ENCODE measurements at regions not wholly inside any gene's neighbourhood (a gene's known extent, or its start where the extent isn't known, plus 50 kb on each side); places are given as distances from the start of the nearest gene placed in this dataset.
"Not testable (repeated sequence)": the region's sequence is repeated elsewhere in the genome, so short reads cannot be mapped to it uniquely, and the experiment has no call there.

DNA sequence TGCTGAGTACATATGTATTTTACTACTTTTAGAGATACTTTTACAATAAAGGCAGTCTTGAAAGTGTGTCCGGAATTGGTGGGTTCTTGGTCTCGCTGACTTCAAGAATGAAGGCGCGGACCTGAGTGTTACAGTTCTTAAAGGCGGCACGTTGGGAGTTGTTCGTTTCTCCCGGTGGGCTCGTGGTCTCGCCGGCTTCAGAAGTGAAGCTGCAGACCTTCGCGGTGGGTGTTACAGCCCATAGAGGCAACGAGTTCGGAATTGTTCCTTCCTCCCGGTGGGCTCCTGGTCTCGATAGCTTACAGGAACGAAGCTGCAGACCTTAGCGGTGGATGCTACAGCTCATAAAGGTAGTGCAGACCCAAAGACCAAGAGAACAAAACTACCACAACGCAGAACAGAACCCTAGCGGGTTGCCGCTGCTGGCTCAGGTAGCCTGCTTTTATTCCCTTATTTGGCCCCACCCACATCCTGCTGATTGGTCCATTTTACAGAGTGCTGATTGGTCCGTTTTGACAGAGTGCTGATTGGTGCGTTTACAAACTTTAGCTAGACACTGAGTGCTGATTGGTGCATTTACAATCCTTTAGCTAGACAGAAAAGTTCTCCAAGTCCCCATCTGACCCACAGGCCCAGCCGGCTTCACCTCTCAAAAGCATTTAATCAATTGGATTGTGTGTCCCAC, 79.6 kb upstream of the KMT2C start:
- intact Hi-C loops (cut with DNase I); H3K4me1 ChIP-seq (ENCODE audit: control insufficient read depth, insufficient read depth, low read length); H3K9me3 ChIP-seq (ENCODE audit: control insufficient read depth, low read length); DNase-seq; H3K4me3 ChIP-seq (ENCODE audit: low read length); ATAC-seq; H3K27ac ChIP-seq (ENCODE audit: low read length); H3K27me3 ChIP-seq (ENCODE audit: control insufficient read depth, insufficient read depth): not testable (repeated sequence)
- whole genome bisulfite sequencing = 87% methylated on average over 25 of the region's 25 CpGs

GRCh38 chr7:152514771-152515105, 78.9 kb upstream of the KMT2C start:
- ATAC-seq = no peak
- DNase-seq = no peak
- H3K27me3 ChIP-seq (ENCODE audit: control insufficient read depth, insufficient read depth) = no peaks in the 10 kb centered on the region
- no peaks in the 10 kb centered on the region for H3K9me3 ChIP-seq (ENCODE audit: control insufficient read depth, low read length)
- no peak overlapping the region for H3K4me3 ChIP-seq (ENCODE audit: low read length)
- WGBS = 90% methylated on average over 14 of the region's 14 CpGs
- intact Hi-C loops (cut with DNase I) = no loop called here
- H3K4me1 ChIP-seq (ENCODE audit: control insufficient read depth, insufficient read depth, low read length) = no peaks in the 10 kb centered on the region
- no peak overlapping the region for H3K27ac ChIP-seq (ENCODE audit: low read length)

DNA sequence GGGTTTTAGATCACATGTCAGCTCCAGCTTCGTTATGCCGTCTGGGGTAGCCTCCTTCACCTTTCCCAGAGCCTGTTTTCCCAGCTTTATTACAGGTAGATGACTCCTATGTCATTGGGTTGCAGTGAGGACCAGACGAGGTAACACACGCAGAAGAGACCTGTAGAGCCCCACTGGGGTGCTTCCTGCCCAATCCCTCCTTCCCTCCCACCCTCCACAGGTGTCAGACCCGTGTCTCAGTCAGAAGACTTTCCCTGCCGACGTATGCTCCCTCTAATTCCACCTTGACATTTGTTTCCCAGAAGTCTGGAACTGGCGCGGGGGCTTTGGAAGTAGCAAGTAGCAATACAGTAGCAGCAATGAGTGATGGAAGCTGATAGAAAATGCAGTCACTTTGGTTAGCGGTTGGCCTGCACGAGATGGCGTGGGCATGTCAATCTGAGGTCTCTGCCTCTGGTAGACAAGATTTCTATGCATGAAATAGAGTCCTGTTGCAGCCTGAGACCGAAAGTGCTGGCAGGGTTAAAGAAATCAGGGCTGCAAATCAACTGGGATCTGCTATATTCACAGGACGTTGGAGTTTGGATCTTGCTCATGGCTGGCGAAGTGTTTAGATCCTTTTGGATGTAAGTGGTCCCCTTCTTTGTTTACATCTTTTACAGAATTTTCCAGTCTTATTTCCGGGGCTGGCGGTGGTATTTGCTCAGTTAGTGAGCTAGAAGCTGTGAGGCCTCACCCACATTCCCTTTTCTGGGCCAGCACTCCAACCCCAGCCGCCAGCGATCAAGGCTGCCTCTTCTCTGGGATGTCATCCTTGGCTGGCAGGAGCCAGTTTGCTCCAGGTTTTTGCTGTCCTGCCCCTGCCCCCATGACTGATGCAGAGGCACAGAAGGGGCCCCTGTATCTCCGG, 78.3 kb upstream of the KMT2C start:
- ATAC-seq (no peak), DNase-seq (no peak)
- Histone ChIP-seq H3K27ac (ENCODE audit: low read length) (no peak overlapping the region), H3K27me3 (ENCODE audit: control insufficient read depth, insufficient read depth) (no peaks in the 10 kb centered on the region), H3K4me1 (ENCODE audit: control insufficient read depth, insufficient read depth, low read length) (no peaks in the 10 kb centered on the region), H3K9me3 (ENCODE audit: control insufficient read depth, low read length) (no peaks in the 10 kb centered on the region), H3K4me3 (ENCODE audit: low read length) (no peak overlapping the region)
- intact Hi-C loops (cut with DNase I) = no loop called here
- 76% methylated on average over 20 of the region's 20 CpGs for WGBS

- intact Hi-C loops (cut with DNase I) = no loop called here
- no peak overlapping the region for H3K27ac ChIP-seq (ENCODE audit: low read length)
- no peaks in the 10 kb centered on the region for H3K4me1 ChIP-seq (ENCODE audit: control insufficient read depth, insufficient read depth, low read length)
- 52% methylated on average over 5 of the region's 5 CpGs for WGBS
- H3K9me3 ChIP-seq (ENCODE audit: control insufficient read depth, low read length) = no peaks in the 10 kb centered on the region
- DNase-seq = no peak
- H3K27me3 ChIP-seq (ENCODE audit: control insufficient read depth, insufficient read depth) = no peaks in the 10 kb centered on the region
- ATAC-seq = no peak
- no peak overlapping the region for H3K4me3 ChIP-seq (ENCODE audit: low read length)
Measured at GRCh38 chr7:152512706-152513105, 76.9 kb upstream of the KMT2C start.

DNA sequence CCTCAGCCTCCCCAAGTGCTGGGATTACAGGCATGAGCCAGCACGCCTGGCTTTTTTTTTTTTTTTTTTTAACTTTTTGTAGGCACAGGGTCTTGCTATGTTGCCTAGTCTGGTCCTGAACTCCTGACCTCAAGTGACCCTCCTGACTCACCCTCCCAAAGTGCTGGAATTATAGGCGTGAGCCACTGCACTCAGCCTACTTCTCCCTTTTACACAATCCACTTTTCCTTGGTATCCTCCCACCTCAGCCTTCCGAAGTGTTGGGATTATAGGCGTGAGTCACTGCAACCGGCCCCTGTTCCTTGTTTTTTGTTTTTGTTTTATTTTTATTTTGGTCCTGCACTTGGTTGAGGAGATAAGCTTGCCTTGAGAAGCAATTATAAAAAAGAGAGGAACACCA, 75.9 kb upstream of the KMT2C start:
- no peak overlapping the region for H3K27ac ChIP-seq (ENCODE audit: low read length)
- H3K4me3 ChIP-seq (ENCODE audit: low read length) = no peak overlapping the region
- H3K4me1 ChIP-seq (ENCODE audit: control insufficient read depth, insufficient read depth, low read length) = no peaks in the 10 kb centered on the region
- no peaks in the 10 kb centered on the region for H3K9me3 ChIP-seq (ENCODE audit: control insufficient read depth, low read length)
- H3K27me3 ChIP-seq (ENCODE audit: control insufficient read depth, insufficient read depth) = no peaks in the 10 kb centered on the region
- WGBS = 70% methylated on average over 5 of the region's 5 CpGs
- intact Hi-C loops (cut with DNase I) = no loop called here
- ATAC-seq (no peak), DNase-seq (no peak)

- Histone ChIP-seq H3K4me1 (ENCODE audit: control insufficient read depth, insufficient read depth, low read length) (no peaks in the 10 kb centered on the region), H3K27ac (ENCODE audit: low read length) (no peak overlapping the region), H3K9me3 (ENCODE audit: control insufficient read depth, low read length) (no peaks in the 10 kb centered on the region), H3K27me3 (ENCODE audit: control insufficient read depth, insufficient read depth) (no peaks in the 10 kb centered on the region), H3K4me3 (ENCODE audit: low read length) (no peak overlapping the region)
- intact Hi-C loops (cut with DNase I) = no loop called here
- no peak for DNase-seq
- ATAC-seq = no peak
Measured at GRCh38 chr7:152508701-152509100, 72.9 kb upstream of the KMT2C start.

- Histone ChIP-seq H3K9me3 (ENCODE audit: control insufficient read depth, low read length) (no peaks in the 10 kb centered on the region), H3K4me3 (ENCODE audit: low read length) (no peak overlapping the region), H3K27me3 (ENCODE audit: control insufficient read depth, insufficient read depth) (no peaks in the 10 kb centered on the region), H3K27ac (ENCODE audit: low read length) (no peak overlapping the region), H3K4me1 (ENCODE audit: control insufficient read depth, insufficient read depth, low read length) (no peaks in the 10 kb centered on the region)
- intact Hi-C loops (cut with DNase I) = no loop called here
- DNase-seq (no peak), ATAC-seq (no peak)
- WGBS = 91% methylated on average over 2 of the region's 2 CpGs
Measured at GRCh38 chr7:152505606-152506005, 69.8 kb upstream of the KMT2C start.

DNA sequence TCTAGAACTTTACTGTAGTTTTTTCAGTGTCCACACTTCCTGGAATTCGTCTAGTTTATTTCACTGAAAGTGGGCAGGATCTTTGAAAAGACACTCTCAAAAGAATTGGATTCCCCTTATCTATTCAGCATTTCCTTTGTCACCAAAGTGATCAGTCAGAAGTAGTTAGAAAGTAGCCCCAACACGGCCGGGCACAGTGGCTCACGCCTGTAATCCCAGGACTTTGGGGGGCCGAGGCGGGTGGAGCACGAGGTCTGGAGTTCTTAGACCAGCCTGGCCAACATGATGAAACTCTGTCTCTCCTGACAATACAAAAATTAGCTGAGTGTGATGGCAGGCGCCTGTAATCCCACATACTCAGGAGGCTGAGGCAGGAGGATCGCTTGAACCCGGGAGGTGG, 69.0 kb upstream of the KMT2C start:
- H3K27me3 ChIP-seq (ENCODE audit: control insufficient read depth, insufficient read depth) = no peaks in the 10 kb centered on the region

DNA sequence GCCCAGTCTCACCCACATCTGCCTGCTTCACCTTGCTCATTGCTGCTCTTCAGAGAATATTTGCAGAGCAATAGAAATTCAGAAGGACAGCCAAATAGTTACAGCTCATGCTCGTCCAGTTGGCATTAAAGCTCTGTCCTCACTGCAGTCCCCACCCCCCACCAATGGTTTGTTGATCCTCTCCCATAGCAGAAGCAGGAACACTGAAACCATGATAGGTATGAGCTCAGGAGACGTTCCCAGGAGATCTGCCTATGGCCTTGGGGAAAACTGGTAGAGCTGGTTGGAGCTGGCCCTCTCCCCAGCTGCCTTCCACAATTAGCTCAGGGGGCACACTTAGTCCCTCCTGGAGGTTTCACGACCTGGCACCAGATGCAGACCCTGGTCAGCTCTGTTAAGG, 68.6 kb upstream of the KMT2C start:
- Histone ChIP-seq H3K4me1 (ENCODE audit: control insufficient read depth, insufficient read depth, low read length) (no peaks in the 10 kb centered on the region), H3K4me3 (ENCODE audit: low read length) (no peak overlapping the region), H3K9me3 (ENCODE audit: control insufficient read depth, low read length) (no peaks in the 10 kb centered on the region), H3K27me3 (ENCODE audit: control insufficient read depth, insufficient read depth) (no peaks in the 10 kb centered on the region), H3K27ac (ENCODE audit: low read length) (no peak overlapping the region)
- intact Hi-C loops (cut with DNase I) = no loop called here
- DNase-seq (no peak), ATAC-seq (no peak)
- 48% methylated on average over 3 of the region's 3 CpGs for WGBS

More for the DNA sequence above, 69.0 kb upstream of the KMT2C start:
- no peak overlapping the region for H3K27ac ChIP-seq (ENCODE audit: low read length)
- no peak for DNase-seq
- no peak for ATAC-seq
- no peaks in the 10 kb centered on the region for H3K4me1 ChIP-seq (ENCODE audit: control insufficient read depth, insufficient read depth, low read length)
- no peak overlapping the region for H3K4me3 ChIP-seq (ENCODE audit: low read length)
- WGBS = 75% methylated on average over 10 of the region's 10 CpGs
- H3K9me3 ChIP-seq (ENCODE audit: control insufficient read depth, low read length) = no peaks in the 10 kb centered on the region
- intact Hi-C loops (cut with DNase I) = no loop called here

DNA sequence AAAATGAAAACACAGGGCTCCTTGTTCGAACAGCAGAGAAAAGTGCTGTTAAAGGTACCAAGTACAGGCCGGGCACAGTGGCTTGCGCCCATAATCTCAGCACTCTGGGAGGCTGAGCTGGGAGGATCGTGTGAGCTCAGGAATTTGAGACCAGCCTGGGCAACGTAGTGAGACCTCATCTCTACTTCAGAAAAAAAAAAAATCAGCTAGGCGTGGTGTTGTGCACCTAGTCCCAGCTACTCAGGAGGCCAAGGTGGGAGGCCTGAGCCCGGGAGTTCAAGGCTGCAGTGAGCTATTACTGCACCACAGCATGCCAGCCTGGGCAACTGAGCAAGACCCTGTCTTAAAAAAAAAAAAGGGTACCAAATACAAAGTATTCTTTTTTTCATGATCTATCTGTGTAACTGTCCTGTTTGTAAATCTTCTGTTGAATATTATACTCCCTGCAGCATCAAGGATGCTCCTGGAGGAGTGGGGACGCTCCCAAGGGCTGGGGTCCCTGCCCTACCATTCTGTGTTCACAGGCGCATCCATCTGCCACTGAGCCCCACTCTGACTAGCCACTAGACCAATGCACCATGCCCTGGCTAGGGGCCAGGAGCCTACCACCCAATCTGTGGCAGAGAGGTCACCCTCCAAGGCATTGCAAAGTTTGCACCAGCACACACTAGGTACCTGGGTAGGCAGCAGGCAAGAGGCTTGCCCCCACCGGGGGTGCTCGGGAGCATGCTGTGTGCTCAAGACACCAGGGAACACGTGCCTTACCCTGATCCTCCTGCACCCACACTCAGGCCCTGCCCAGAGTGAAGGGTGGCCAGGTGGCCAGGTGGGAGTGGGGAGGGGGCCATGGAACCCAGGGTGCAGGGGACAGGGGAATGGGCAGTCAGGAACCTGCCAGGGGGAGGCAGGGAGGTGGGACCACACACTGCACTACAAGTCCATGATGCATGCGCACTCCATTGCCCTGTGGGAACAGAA, 67.3 kb upstream of the KMT2C start:
- Histone ChIP-seq H3K4me1 (ENCODE audit: control insufficient read depth, insufficient read depth, low read length) (no peaks in the 10 kb centered on the region), H3K4me3 (ENCODE audit: low read length) (no peak overlapping the region), H3K27ac (ENCODE audit: low read length) (no peak overlapping the region), H3K9me3 (ENCODE audit: control insufficient read depth, low read length) (no peaks in the 10 kb centered on the region), H3K27me3 (ENCODE audit: control insufficient read depth, insufficient read depth) (no peaks in the 10 kb centered on the region)
- intact Hi-C loops (cut with DNase I) = no loop called here
- DNase-seq (no peak), ATAC-seq (no peak)
- 87% methylated on average over 13 of the region's 13 CpGs for WGBS

DNA sequence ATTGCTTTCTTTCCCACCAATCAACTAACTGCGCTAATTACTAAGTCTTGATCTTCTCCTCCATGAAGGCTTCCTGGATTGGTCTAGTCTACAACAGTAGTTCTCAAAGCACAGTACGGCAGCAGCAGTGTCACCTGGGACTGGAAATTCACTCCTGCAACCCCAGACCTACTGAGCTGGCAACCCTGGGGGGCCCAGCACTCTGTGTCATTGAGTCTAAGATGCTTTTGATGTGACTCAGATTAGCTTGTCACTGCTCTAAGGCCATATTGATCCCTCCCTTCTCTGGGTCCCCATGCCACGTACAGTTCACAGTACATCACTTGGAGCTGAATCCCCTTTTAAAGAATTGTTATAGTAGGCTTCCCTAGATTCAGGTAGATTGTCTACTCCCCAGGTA, 65.7 kb upstream of the KMT2C start:
- no peak overlapping the region for H3K27ac ChIP-seq (ENCODE audit: low read length)
- 87% methylated on average over 3 of the region's 3 CpGs for WGBS
- no peaks in the 10 kb centered on the region for H3K27me3 ChIP-seq (ENCODE audit: control insufficient read depth, insufficient read depth)
- no peaks in the 10 kb centered on the region for H3K4me1 ChIP-seq (ENCODE audit: control insufficient read depth, insufficient read depth, low read length)
- no peaks in the 10 kb centered on the region for H3K9me3 ChIP-seq (ENCODE audit: control insufficient read depth, low read length)
- intact Hi-C loops (cut with DNase I) = no loop called here
- ATAC-seq (no peak), DNase-seq (no peak)
- H3K4me3 ChIP-seq (ENCODE audit: low read length) = no peak overlapping the region
